ENCODE measurements at regions not wholly inside any gene's neighbourhood (a gene's known extent, or its start where the extent isn't known, plus 50 kb on each side); places are given as distances from the start of the nearest gene placed in this dataset.

GRCh38 chr14:40093800-40094199 is 661.6 kb upstream of the FBXO33 start:
- TF ChIP-seq CTCF (conservative IDR thresholded peaks at IDR 0.05; ENCODE audit: low read depth, low read length) (no peak), EZH2 (IDR thresholded peaks at IDR 0.05; ENCODE audit: low read length, unreplicated experiment) (no peak)
